ENCODE measurements at regions not wholly inside any gene's neighbourhood (a gene's known extent, or its start where the extent isn't known, plus 50 kb on each side); places are given as distances from the start of the nearest gene placed in this dataset.

- Histone ChIP-seq H4K91ac (ENCODE audit: insufficient read depth, low read depth, low read length) (no peak overlapping the region), H3K4ac (ENCODE audit: low read depth, low read length) (no peak overlapping the region), H3K27ac (ENCODE audit: insufficient read depth, low read length) (no peak overlapping the region), H2BK20ac (ENCODE audit: low read depth, low read length) (no peak overlapping the region), H3K4me2 (ENCODE audit: low read depth, low read length) (no peak overlapping the region), H2AFZ (replicated peaks; ENCODE audit: low read length, poor library complexity) (no peak overlapping the region), H4K20me1 (ENCODE audit: insufficient read depth, low read length) (no peaks in the 10 kb centered on the region), H3K9me3 (ENCODE audit: control insufficient read depth, insufficient read depth, low read length) (no peaks in the 10 kb centered on the region), H3K27me3 (ENCODE audit: control insufficient read depth, insufficient read depth, low read length) (peaks cover 11% of the 10 kb centered on the region), H3K4me3 (ENCODE audit: insufficient read depth, low read depth, low read length) (no peak overlapping the region), H3K23ac (ENCODE audit: low read depth, low read length) (no peak overlapping the region), H2BK5ac (ENCODE audit: low read depth, low read length, poor library complexity, severe bottlenecking) (no peak overlapping the region), H2AK5ac (ENCODE audit: low read depth, low read length) (no peak overlapping the region), H3K4me1 (ENCODE audit: control insufficient read depth, insufficient read depth, low read length) (no peaks in the 10 kb centered on the region), H2AK9ac (replicated peaks; ENCODE audit: low read depth, low read length, poor library complexity) (no peak overlapping the region), H3K36me3 (ENCODE audit: control insufficient read depth, insufficient read depth, low read length) (no peaks in the 10 kb centered on the region), H3K56ac (ENCODE audit: extremely low read depth, insufficient read depth, low read length) (no peak overlapping the region), H2BK15ac (ENCODE audit: low read depth, low read length) (no peak overlapping the region), H3K79me1 (ENCODE audit: low read depth in 1 of 2, low read length in 2 of 2) (no peaks in the 10 kb centered on the region), H3K9ac (ENCODE audit: low read depth, low read length) (no peak overlapping the region), H3K18ac (ENCODE audit: low read depth, low read length) (no peak overlapping the region), H3K9me1 (ENCODE audit: insufficient read depth, low read length) (no peaks in the 10 kb centered on the region), H4K5ac (ENCODE audit: low read depth, low read length) (no peak overlapping the region), H3K14ac (replicated peaks; ENCODE audit: low read depth, low read length) (no peak overlapping the region), H4K8ac (ENCODE audit: low read depth in 2 of 2, low read length in 2 of 2) (no peak overlapping the region), H2BK120ac (ENCODE audit: low read depth, low read length) (no peak overlapping the region)
- CTCF ChIA-PET: no interaction called here
- POLR2A ChIA-PET (ENCODE audit: unreplicated experiment): no interaction called here
- in situ Hi-C loops (cut with MboI; ENCODE audit: low sequenced_read_pairs): no loop called here
- dilution Hi-C loops (cut with HindIII; ENCODE audit: low sequenced_read_pairs, unreplicated experiment): no loop called here
- intact Hi-C loops (cut with micrococcal nuclease): loop anchor here (10.0 kb wide), 1 partner anchor 1000 kb away; no protein-coding TSS in a partner anchor
- WGBS, 2 experiments (ENCODE audit: extremely low coverage in 2 of 2, insufficient read length in 1 of 2): no CpG with 5 or more reads among the region's 8 CpGs
- TF ChIP-seq, protein P1, sequence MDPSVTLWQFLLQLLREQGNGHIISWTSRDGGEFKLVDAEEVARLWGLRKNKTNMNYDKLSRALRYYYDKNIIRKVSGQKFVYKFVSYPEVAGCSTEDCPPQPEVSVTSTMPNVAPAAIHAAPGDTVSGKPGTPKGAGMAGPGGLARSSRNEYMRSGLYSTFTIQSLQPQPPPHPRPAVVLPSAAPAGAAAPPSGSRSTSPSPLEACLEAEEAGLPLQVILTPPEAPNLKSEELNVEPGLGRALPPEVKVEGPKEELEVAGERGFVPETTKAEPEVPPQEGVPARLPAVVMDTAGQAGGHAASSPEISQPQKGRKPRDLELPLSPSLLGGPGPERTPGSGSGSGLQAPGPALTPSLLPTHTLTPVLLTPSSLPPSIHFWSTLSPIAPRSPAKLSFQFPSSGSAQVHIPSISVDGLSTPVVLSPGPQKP (IDR thresholded peaks at IDR 0.05; ENCODE audit: borderline replicate concordance, low read depth, low read length): no peak
- no peak for TF ChIP-seq MAZ (IDR thresholded peaks at IDR 0.05; ENCODE audit: borderline replicate concordance, low read depth, low read length)
- no peak for TF ChIP-seq RCOR1 (IDR thresholded peaks at IDR 0.05; ENCODE audit: insufficient replicate concordance, low read length)
- TF ChIP-seq MAFK (IDR thresholded peaks at IDR 0.05; ENCODE audit: low read depth, low read length): no peak
- TF ChIP-seq, protein P2, sequence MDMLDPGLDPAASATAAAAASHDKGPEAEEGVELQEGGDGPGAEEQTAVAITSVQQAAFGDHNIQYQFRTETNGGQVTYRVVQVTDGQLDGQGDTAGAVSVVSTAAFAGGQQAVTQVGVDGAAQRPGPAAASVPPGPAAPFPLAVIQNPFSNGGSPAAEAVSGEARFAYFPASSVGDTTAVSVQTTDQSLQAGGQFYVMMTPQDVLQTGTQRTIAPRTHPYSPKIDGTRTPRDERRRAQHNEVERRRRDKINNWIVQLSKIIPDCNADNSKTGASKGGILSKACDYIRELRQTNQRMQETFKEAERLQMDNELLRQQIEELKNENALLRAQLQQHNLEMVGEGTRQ (IDR thresholded peaks at IDR 0.05; ENCODE audit: low read depth, low read length): no peak
- TF ChIP-seq CEBPB (IDR thresholded peaks at IDR 0.05; ENCODE audit: low read depth, low read length): no peak
- TF ChIP-seq RAD21 (IDR thresholded peaks at IDR 0.05; ENCODE audit: low read length): no peak
- TF ChIP-seq MXI1 (IDR thresholded peaks at IDR 0.05; ENCODE audit: borderline replicate concordance, low read depth, low read length): no peak
- no peak for TF ChIP-seq POLR2A (IDR thresholded peaks at IDR 0.05; ENCODE audit: low read depth, low read length)
- no TSS peak for BruUV-seq (replicated peaks)
- DNase-seq: no peak
- no peak for ATAC-seq (ENCODE audit: low read depth)
Observed at GRCh38 chr12:67545298-67545697, 103.2 kb upstream of the DYRK2 start.
